ENCODE measurements at regions not wholly inside any gene's neighbourhood (a gene's known extent, or its start where the extent isn't known, plus 50 kb on each side); places are given as distances from the start of the nearest gene placed in this dataset.
A peak's percentile ranks its signal among the peaks of the same experiment; 100 is the strongest.

GRCh38 chr3:76021376-76021775 lies 236.0 kb upstream of the ZNF717 start:
- Histone ChIP-seq H3K36me3 (replicated peaks in 1 of 2) (no peaks in the 10 kb centered on the region), H3K9me3 (replicated peaks in 1 of 3) (no peaks in the 10 kb centered on the region), H3K27me3 (no peaks in the 10 kb centered on the region), H3K4me1 (replicated peaks in 1 of 2) (no peaks in the 10 kb centered on the region), H3K27ac (no peak overlapping the region), H3K4me3 (no peak overlapping the region)
- intact Hi-C loops (cut with DNase I), result no loop called here
- no peak for TF ChIP-seq POLR2A (IDR thresholded peaks at IDR 0.05)
- TF ChIP-seq CTCF (IDR thresholded peaks at IDR 0.05), result no peak
- DNase-seq, result no peak
- WGBS, 4 donors, result 60 to 78% (median 68%) methylated on average over 4 of the region's 4 CpGs

GRCh38 chr3:76024640-76025039 lies 239.3 kb upstream of the ZNF717 start:
- Histone ChIP-seq H3K9me3 (replicated peaks in 1 of 3) (no peaks in the 10 kb centered on the region), H3K4me1 (replicated peaks in 1 of 2) (no peaks in the 10 kb centered on the region), H3K4me3 (no peak overlapping the region), H3K36me3 (replicated peaks in 1 of 2) (no peaks in the 10 kb centered on the region), H3K27ac (no peak overlapping the region), H3K27me3 (no peaks in the 10 kb centered on the region)
- peak in 3 of 6 experiments; percentile 11 to 36 (median 12) for TF ChIP-seq CTCF (IDR thresholded peaks at IDR 0.05)
- TF ChIP-seq POLR2A (IDR thresholded peaks at IDR 0.05), result no peak
- intact Hi-C loops (cut with DNase I), result no loop called here
- 24 to 47% (median 27%) methylated on average over 2 of the region's 2 CpGs for WGBS, 4 donors
- no peak for DNase-seq

GRCh38 chr3:76025561-76025960 lies 240.2 kb upstream of the ZNF717 start:
- 40 to 97% (median 64%) methylated on average over 1 of the region's 1 CpG for WGBS, 4 donors
- TF ChIP-seq CTCF (IDR thresholded peaks at IDR 0.05) (no peak), POLR2A (IDR thresholded peaks at IDR 0.05) (no peak)
- no peaks in the 10 kb centered on the region for H3K36me3 ChIP-seq (replicated peaks in 1 of 2)
- intact Hi-C loops (cut with DNase I), result no loop called here
- DNase-seq, result no peak
- H3K4me1 ChIP-seq (replicated peaks in 1 of 2), result no peaks in the 10 kb centered on the region
- no peak overlapping the region for H3K4me3 ChIP-seq
- H3K27ac ChIP-seq, result no peak overlapping the region
- no peaks in the 10 kb centered on the region for H3K9me3 ChIP-seq (replicated peaks in 1 of 3)
- no peaks in the 10 kb centered on the region for H3K27me3 ChIP-seq

GRCh38 chr3:76026379-76026778 lies 241.0 kb upstream of the ZNF717 start:
- intact Hi-C loops (cut with DNase I), result no loop called here
- DNase-seq, result no peak
- TF ChIP-seq CTCF (IDR thresholded peaks at IDR 0.05), result no peak
- TF ChIP-seq POLR2A (IDR thresholded peaks at IDR 0.05), result no peak

More at GRCh38 chr3:76026379-76026778, 241.0 kb upstream of the ZNF717 start:
- H3K9me3 ChIP-seq (replicated peaks in 1 of 3), result no peaks in the 10 kb centered on the region
- H3K27me3 ChIP-seq, result no peaks in the 10 kb centered on the region
- H3K4me3 ChIP-seq, result no peak overlapping the region
- no peaks in the 10 kb centered on the region for H3K4me1 ChIP-seq (replicated peaks in 1 of 2)
- no peaks in the 10 kb centered on the region for H3K36me3 ChIP-seq (replicated peaks in 1 of 2)
- H3K27ac ChIP-seq, result no peak overlapping the region
